Smooth muscle cell (in vitro differentiated cells): ENCODE measurements at regions not wholly inside any gene's neighbourhood (a gene's known extent, or its start where the extent isn't known, plus 50 kb on each side); places are given as distances from the start of the nearest gene placed in this dataset.

Experiments
- DNase-seq: peaks from one replicate; lab custom pipeline; 2025; ENCODE audit not compliant: unreplicated experiment; lab: John Stamatoyannopoulos, UW
- H2AFZ ChIP-seq: fragments of 200-600 bp; sonication (generic); 2 replicates; pipeline ENCODE4 v1.6.0; 2016; ENCODE audit warnings: antibody characterized with exemption, low read depth, mild to moderate bottlenecking
- H3F3A ChIP-seq: fragments of 200-600 bp; sonication (generic); 2 replicates; pipeline ENCODE4 v1.6.0; 2017; ENCODE audit warnings: antibody characterized with exemption, low read depth
- H3K27ac ChIP-seq: fragments of 200-600 bp; sonication (generic); 2 replicates; pipeline ENCODE4 v1.5.1; 2016; ENCODE audit warnings: low read depth, mild to moderate bottlenecking
- H3K27me3 ChIP-seq: fragments of 200-600 bp; sonication (generic); 2 replicates; pipeline ENCODE4 v1.6.1; 2016; ENCODE audit warnings: low read depth, mild to moderate bottlenecking
- H3K36me3 ChIP-seq: fragments of 200-600 bp; sonication (generic); 2 replicates; pipeline ENCODE4 v1.5.1; 2016; ENCODE audit warnings: low read depth
- H3K4me1 ChIP-seq: fragments of 200-600 bp; sonication (generic); 2 replicates; pipeline ENCODE4 v1.5.1; 2016; ENCODE audit warnings: low read depth
- H3K4me2 ChIP-seq: fragments of 200-600 bp; sonication (generic); 2 replicates; pipeline ENCODE4 v1.6.0; 2016; ENCODE audit warnings: mild to moderate bottlenecking
- H3K4me3 ChIP-seq: fragments of 200-600 bp; sonication (generic); 2 replicates; pipeline ENCODE4 v1.5.1; 2016; ENCODE audit warnings: mild to moderate bottlenecking
- H3K79me2 ChIP-seq: fragments of 200-600 bp; sonication (generic); 2 replicates; pipeline ENCODE4 v1.6.0; 2016; ENCODE audit warnings: low read depth, mild to moderate bottlenecking
- H3K9ac ChIP-seq: fragments of 200-600 bp; sonication (generic); 2 replicates; pipeline ENCODE4 v1.6.0; 2016; ENCODE audit warnings: low read depth
- H3K9me3 ChIP-seq: fragments of 200-600 bp; sonication (generic); replicated peaks from 2 replicates; pipeline ENCODE4 v1.5.1; 2016; ENCODE audit warnings: low read depth
- H4K20me1 ChIP-seq: fragments of 200-600 bp; sonication (generic); 2 replicates; pipeline ENCODE4 v1.6.0; 2016; ENCODE audit warnings: low read depth
- WGBS: methylation state at CpG from one replicate; pipeline ENCODE4 v1.1.7; 2016; ENCODE audit warnings: low lambda C conversion rate; 5-methylcytosine and 5-hydroxymethylcytosine counted together
- TF ChIP-seq, protein P1 (sequence below): fragments of 200-600 bp; sonication (generic); IDR thresholded peaks from 2 replicates; pipeline ENCODE4 v1.5.1; 2017; ENCODE audit warnings: borderline replicate concordance, mild to moderate bottlenecking, antibody characterized with exemption; ENCODE audit not compliant: insufficient read depth, poor library complexity, severe bottlenecking

DNA sequence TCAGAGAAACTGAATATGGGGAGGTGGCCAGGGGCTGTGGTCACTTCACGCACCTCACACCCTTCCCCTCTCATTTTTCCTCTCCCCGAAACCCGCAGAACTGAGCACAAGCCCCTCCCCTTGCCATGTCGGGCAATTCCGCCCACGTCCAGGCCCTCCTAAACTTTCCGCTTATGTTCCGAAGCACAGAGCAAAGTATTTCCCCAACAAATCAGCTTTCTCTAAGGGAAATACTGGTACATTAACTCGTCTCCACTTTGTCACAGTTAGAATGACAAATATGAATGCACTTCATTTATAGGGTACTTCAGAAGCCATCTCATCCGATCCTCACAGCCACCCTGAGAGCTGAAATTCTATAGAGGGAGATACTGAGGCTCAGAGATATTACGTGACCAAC is 94.7 kb upstream of the TMEM45B start:
- no peaks in the 10 kb centered on the region for H3K27me3 ChIP-seq
- TF ChIP-seq, protein P1, sequence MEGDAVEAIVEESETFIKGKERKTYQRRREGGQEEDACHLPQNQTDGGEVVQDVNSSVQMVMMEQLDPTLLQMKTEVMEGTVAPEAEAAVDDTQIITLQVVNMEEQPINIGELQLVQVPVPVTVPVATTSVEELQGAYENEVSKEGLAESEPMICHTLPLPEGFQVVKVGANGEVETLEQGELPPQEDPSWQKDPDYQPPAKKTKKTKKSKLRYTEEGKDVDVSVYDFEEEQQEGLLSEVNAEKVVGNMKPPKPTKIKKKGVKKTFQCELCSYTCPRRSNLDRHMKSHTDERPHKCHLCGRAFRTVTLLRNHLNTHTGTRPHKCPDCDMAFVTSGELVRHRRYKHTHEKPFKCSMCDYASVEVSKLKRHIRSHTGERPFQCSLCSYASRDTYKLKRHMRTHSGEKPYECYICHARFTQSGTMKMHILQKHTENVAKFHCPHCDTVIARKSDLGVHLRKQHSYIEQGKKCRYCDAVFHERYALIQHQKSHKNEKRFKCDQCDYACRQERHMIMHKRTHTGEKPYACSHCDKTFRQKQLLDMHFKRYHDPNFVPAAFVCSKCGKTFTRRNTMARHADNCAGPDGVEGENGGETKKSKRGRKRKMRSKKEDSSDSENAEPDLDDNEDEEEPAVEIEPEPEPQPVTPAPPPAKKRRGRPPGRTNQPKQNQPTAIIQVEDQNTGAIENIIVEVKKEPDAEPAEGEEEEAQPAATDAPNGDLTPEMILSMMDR = no peak
- H3K9ac ChIP-seq = no peak overlapping the region
- H3K36me3 ChIP-seq = no peaks in the 10 kb centered on the region
- H3K4me2 ChIP-seq = no peak overlapping the region
- WGBS = 87% methylated on average over 11 of the region's 11 CpGs
- H3K4me3 ChIP-seq = no peak overlapping the region
- no peak overlapping the region for H2AFZ ChIP-seq
- H3F3A ChIP-seq = no peaks in the 10 kb centered on the region
- no peaks in the 10 kb centered on the region for H3K4me1 ChIP-seq
- DNase-seq = no peak
- no peaks in the 10 kb centered on the region for H3K9me3 ChIP-seq
- H4K20me1 ChIP-seq = no peaks in the 10 kb centered on the region
- no peaks in the 10 kb centered on the region for H3K79me2 ChIP-seq
- H3K27ac ChIP-seq = no peak overlapping the region

DNA sequence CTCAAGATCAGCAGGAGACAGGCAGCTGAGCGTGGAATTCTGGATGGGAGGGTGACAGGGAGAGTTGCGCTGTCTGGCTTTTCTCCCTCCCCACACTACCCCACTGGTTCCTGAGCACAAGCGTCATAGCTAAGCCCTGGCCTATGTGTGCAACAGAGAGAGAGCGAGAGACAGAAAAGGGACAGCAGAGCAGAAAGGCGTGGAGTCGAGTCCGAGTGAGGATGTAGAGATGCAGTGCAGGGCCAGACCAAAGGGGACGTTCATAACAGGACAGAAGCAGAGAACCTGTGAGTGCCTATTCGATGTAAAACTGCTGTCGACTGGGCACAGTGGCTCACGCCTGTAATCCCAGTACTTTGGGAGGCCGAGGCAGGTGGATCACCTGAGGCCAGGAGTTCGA is 94.0 kb upstream of the TMEM45B start:
- H4K20me1 ChIP-seq = no peaks in the 10 kb centered on the region
- H3K27ac ChIP-seq = no peak overlapping the region
- H3K9ac ChIP-seq = no peak overlapping the region
- no peak overlapping the region for H3K4me3 ChIP-seq
- H3K4me2 ChIP-seq = no peak overlapping the region
- no peaks in the 10 kb centered on the region for H3K27me3 ChIP-seq
- 82% methylated on average over 13 of the region's 13 CpGs for WGBS
- no peaks in the 10 kb centered on the region for H3F3A ChIP-seq
- H3K36me3 ChIP-seq = no peaks in the 10 kb centered on the region
- DNase-seq = no peak
- H3K79me2 ChIP-seq = no peaks in the 10 kb centered on the region
- no peaks in the 10 kb centered on the region for H3K9me3 ChIP-seq
- H3K4me1 ChIP-seq = no peaks in the 10 kb centered on the region
- TF ChIP-seq, protein P1 = no peak
- H2AFZ ChIP-seq = no peak overlapping the region

- TF ChIP-seq, protein P1 = no peak
- Histone ChIP-seq H3K27me3 (no peaks in the 10 kb centered on the region), H4K20me1 (no peaks in the 10 kb centered on the region), H3K4me2 (no peak overlapping the region), H3K4me1 (no peaks in the 10 kb centered on the region), H3K36me3 (no peaks in the 10 kb centered on the region), H3K9me3 (no peaks in the 10 kb centered on the region), H3K4me3 (no peak overlapping the region), H3K9ac (no peak overlapping the region), H3K79me2 (no peaks in the 10 kb centered on the region), H3F3A (no peaks in the 10 kb centered on the region), H2AFZ (no peak overlapping the region), H3K27ac (no peak overlapping the region)
- WGBS = 92% methylated on average over 6 of the region's 6 CpGs
- no peak for DNase-seq
Observed at GRCh38 chr11:129722529-129722928, 93.1 kb upstream of the TMEM45B start.

GRCh38 chr11:129723146-129723760 is 92.4 kb upstream of the TMEM45B start:
- H3K4me3 ChIP-seq = no peak overlapping the region
- TF ChIP-seq, protein P1 = no peak
- DNase-seq = no peak
- no peaks in the 10 kb centered on the region for H3K36me3 ChIP-seq
- H3K79me2 ChIP-seq = no peaks in the 10 kb centered on the region
- H3K27ac ChIP-seq = no peak overlapping the region
- no peaks in the 10 kb centered on the region for H3K9me3 ChIP-seq
- H3K27me3 ChIP-seq = no peaks in the 10 kb centered on the region
- no peaks in the 10 kb centered on the region for H3K4me1 ChIP-seq
- WGBS = 75% methylated on average over 12 of the region's 13 CpGs
- no peaks in the 10 kb centered on the region for H4K20me1 ChIP-seq
- no peaks in the 10 kb centered on the region for H3F3A ChIP-seq
- no peak overlapping the region for H2AFZ ChIP-seq
- H3K9ac ChIP-seq = no peak overlapping the region
- no peak overlapping the region for H3K4me2 ChIP-seq
